ENCODE measurements at regions not wholly inside any gene's neighbourhood (a gene's known extent, or its start where the extent isn't known, plus 50 kb on each side); places are given as distances from the start of the nearest gene placed in this dataset.

DNA sequence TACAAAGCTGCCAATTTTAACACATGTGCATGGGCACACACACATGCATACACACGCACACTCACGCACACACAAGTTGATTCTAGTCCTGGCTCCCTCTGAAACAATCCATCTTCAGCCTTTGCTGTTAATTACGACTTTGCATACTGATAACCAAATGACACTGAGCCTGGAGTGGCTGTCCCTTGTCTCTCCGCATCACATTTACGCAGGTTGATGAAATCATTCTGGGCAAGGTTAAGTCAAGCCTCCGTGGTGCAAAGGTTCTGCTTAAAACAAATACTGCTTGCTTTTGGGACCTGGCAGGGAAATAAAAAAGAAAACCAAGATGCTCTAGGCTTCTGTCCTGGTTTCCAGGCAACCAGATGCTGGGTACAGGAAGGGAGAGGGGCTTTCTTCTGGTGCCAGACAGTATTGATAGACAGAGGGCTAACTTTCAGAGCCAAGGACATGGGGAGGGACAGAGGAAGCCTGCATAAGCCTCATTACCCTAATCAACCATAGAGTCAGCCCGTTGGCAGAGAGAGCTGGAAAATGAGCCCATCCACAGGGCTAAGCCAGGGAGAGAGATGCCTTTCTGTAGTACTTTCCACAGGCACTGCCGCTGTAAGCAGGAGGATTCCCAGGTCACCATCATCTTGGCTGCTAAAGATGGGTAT lies 233.0 kb downstream of the WDR11 start:
- Histone ChIP-seq H3K4me2 (no peak overlapping the region), H3K9me3 (ENCODE audit: low read depth) (no peaks in the 10 kb centered on the region), H3K36me3 (replicated peaks; ENCODE audit: insufficient read depth, low read depth) (no peaks in the 10 kb centered on the region), H3K27me3 (no peaks in the 10 kb centered on the region), H3K27ac (no peak overlapping the region), H2AFZ (no peak overlapping the region), H3K9me2 (replicated peaks; ENCODE audit: insufficient read depth) (no peaks in the 10 kb centered on the region), H3K4me1 (ENCODE audit: insufficient read depth) (peaks cover 30% of the 10 kb centered on the region), H3K4me3 (no peak overlapping the region), H4K20me1 (ENCODE audit: insufficient read depth, poor library complexity, severe bottlenecking) (no peaks in the 10 kb centered on the region), H3K79me2 (no peaks in the 10 kb centered on the region)
- TF ChIP-seq, protein P1, sequence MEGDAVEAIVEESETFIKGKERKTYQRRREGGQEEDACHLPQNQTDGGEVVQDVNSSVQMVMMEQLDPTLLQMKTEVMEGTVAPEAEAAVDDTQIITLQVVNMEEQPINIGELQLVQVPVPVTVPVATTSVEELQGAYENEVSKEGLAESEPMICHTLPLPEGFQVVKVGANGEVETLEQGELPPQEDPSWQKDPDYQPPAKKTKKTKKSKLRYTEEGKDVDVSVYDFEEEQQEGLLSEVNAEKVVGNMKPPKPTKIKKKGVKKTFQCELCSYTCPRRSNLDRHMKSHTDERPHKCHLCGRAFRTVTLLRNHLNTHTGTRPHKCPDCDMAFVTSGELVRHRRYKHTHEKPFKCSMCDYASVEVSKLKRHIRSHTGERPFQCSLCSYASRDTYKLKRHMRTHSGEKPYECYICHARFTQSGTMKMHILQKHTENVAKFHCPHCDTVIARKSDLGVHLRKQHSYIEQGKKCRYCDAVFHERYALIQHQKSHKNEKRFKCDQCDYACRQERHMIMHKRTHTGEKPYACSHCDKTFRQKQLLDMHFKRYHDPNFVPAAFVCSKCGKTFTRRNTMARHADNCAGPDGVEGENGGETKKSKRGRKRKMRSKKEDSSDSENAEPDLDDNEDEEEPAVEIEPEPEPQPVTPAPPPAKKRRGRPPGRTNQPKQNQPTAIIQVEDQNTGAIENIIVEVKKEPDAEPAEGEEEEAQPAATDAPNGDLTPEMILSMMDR (IDR thresholded peaks at IDR 0.05; ENCODE audit: poor library complexity), result no peak
- TF ChIP-seq EZH2 (IDR thresholded peaks at IDR 0.05; ENCODE audit: borderline replicate concordance) (no peak), EZH2phosphoT487 (IDR thresholded peaks at IDR 0.05; ENCODE audit: low read depth, severe bottlenecking, unreplicated experiment) (no peak)
- no peak for DNase-seq (ENCODE audit: low spot score)
- 66% methylated on average over 8 of the region's 8 CpGs for WGBS (ENCODE audit: low lambda C conversion rate, missing lambda C conversion rate)

DNA sequence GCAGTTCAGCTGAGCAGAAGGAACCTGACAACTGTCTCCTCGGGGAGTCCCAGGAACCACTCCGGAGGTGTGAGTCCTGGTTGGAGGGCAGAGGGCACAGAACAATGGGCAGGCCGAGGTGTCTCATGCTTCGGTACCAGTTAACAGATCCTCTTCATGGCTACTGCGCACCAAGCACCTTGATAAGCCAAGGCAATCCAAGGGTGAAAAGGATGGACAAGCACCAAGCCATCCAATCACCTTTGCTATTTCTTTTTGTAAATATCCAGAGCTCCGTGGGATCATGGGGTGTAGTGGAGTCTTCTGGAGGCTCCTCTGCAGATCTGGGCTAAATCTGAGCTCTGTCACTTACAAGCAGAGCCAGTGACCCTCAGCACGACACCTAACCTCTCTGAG lies 233.5 kb downstream of the WDR11 start:
- no peaks in the 10 kb centered on the region for H4K20me1 ChIP-seq (ENCODE audit: insufficient read depth, poor library complexity, severe bottlenecking)
- H2AFZ ChIP-seq, result no peak overlapping the region
- no peak for DNase-seq (ENCODE audit: low spot score)
- H3K27me3 ChIP-seq, result no peaks in the 10 kb centered on the region
- peaks cover 24% of the 10 kb centered on the region for H3K4me1 ChIP-seq (ENCODE audit: insufficient read depth)
- no peaks in the 10 kb centered on the region for H3K9me3 ChIP-seq (ENCODE audit: low read depth)
- no peak overlapping the region for H3K4me3 ChIP-seq
- H3K79me2 ChIP-seq, result no peaks in the 10 kb centered on the region
- H3K36me3 ChIP-seq (replicated peaks; ENCODE audit: insufficient read depth, low read depth), result no peaks in the 10 kb centered on the region
- no peak overlapping the region for H3K4me2 ChIP-seq
- 87% methylated on average over 7 of the region's 7 CpGs for WGBS (ENCODE audit: low lambda C conversion rate, missing lambda C conversion rate)
- H3K27ac ChIP-seq, result no peak overlapping the region
- TF ChIP-seq EZH2 (IDR thresholded peaks at IDR 0.05; ENCODE audit: borderline replicate concordance) (no peak), EZH2phosphoT487 (IDR thresholded peaks at IDR 0.05; ENCODE audit: low read depth, severe bottlenecking, unreplicated experiment) (no peak)
- TF ChIP-seq, protein P1 (IDR thresholded peaks at IDR 0.05; ENCODE audit: poor library complexity), result no peak
- H3K9me2 ChIP-seq (replicated peaks; ENCODE audit: insufficient read depth), result no peaks in the 10 kb centered on the region

DNA sequence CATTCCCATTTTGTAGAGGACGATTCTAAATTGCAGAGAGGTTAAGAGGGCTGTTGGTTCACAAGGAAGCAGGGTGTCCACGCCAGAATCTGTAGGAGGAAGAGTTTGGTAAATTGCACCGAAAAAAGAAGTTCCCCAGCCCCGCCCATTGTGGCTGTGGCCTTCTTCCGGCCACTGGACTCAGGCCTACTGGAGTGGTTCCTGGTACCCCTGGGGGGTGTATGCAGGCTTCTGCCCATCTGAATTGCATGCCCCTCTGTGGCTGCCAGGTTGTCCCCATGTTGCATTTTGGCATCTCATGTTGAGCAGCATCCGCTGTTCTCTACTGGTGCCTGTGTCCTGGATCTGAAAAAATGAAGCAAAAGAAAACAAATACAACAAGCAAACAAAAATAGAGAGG lies 234.2 kb downstream of the WDR11 start:
- Histone ChIP-seq H2AFZ (no peak overlapping the region), H3K4me2 (no peak overlapping the region), H3K27me3 (no peaks in the 10 kb centered on the region), H3K36me3 (replicated peaks; ENCODE audit: insufficient read depth, low read depth) (no peaks in the 10 kb centered on the region), H3K79me2 (no peaks in the 10 kb centered on the region), H3K9me3 (ENCODE audit: low read depth) (no peaks in the 10 kb centered on the region), H3K27ac (no peak overlapping the region), H3K4me3 (no peak overlapping the region), H3K9me2 (replicated peaks; ENCODE audit: insufficient read depth) (no peaks in the 10 kb centered on the region), H4K20me1 (ENCODE audit: insufficient read depth, poor library complexity, severe bottlenecking) (no peaks in the 10 kb centered on the region), H3K4me1 (ENCODE audit: insufficient read depth) (peaks cover 19% of the 10 kb centered on the region)
- no peak for TF ChIP-seq EZH2phosphoT487 (IDR thresholded peaks at IDR 0.05; ENCODE audit: low read depth, severe bottlenecking, unreplicated experiment)
- TF ChIP-seq, protein P1 (IDR thresholded peaks at IDR 0.05; ENCODE audit: poor library complexity), result no peak
- TF ChIP-seq EZH2 (IDR thresholded peaks at IDR 0.05; ENCODE audit: borderline replicate concordance), result no peak
- WGBS (ENCODE audit: low lambda C conversion rate, missing lambda C conversion rate), result 96% methylated on average over 6 of the region's 6 CpGs
- no peak for DNase-seq (ENCODE audit: low spot score)
